ENCODE measurements at regions not wholly inside any gene's neighbourhood (a gene's known extent, or its start where the extent isn't known, plus 50 kb on each side); places are given as distances from the start of the nearest gene placed in this dataset.

DNA sequence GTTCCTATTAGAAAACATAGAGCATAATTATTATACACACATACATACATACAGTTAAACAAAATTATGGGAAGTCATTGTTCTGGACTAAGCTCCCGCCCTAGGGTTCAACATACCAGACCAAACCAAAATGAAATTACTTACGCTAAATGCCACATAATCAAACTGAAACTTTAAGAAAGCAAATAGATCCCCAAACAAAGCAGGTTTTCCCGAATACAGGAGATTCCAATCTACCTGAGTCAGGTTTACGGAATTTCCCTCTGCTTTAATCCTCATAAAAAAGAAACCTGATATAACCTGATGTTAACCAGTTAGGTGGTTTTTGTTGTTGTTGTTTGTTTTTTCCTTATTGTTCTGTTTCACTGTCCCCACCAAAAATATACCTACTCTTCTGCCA lies 1886.9 kb downstream of the NCAM2 start:
- no peaks in the 10 kb centered on the region for H3K9me3 Mint-ChIP-seq (ENCODE audit: low read depth)
- DNase-seq (ENCODE audit: low spot score, unreplicated experiment), result no peak
- H3K27me3 Mint-ChIP-seq, result no peaks in the 10 kb centered on the region
- H3K4me1 Mint-ChIP-seq (ENCODE audit: low read depth), result peaks cover 10% of the 10 kb centered on the region
- no peak overlapping the region for H3K4me3 Mint-ChIP-seq (ENCODE audit: low read depth)
- H3K36me3 Mint-ChIP-seq (ENCODE audit: insufficient read depth), result no peaks in the 10 kb centered on the region
- H3K27ac Mint-ChIP-seq, result peak overlapping the region; percentile 76
- TF ChIP-seq, protein P1, sequence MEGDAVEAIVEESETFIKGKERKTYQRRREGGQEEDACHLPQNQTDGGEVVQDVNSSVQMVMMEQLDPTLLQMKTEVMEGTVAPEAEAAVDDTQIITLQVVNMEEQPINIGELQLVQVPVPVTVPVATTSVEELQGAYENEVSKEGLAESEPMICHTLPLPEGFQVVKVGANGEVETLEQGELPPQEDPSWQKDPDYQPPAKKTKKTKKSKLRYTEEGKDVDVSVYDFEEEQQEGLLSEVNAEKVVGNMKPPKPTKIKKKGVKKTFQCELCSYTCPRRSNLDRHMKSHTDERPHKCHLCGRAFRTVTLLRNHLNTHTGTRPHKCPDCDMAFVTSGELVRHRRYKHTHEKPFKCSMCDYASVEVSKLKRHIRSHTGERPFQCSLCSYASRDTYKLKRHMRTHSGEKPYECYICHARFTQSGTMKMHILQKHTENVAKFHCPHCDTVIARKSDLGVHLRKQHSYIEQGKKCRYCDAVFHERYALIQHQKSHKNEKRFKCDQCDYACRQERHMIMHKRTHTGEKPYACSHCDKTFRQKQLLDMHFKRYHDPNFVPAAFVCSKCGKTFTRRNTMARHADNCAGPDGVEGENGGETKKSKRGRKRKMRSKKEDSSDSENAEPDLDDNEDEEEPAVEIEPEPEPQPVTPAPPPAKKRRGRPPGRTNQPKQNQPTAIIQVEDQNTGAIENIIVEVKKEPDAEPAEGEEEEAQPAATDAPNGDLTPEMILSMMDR (IDR thresholded peaks at IDR 0.05; ENCODE audit: unreplicated experiment), result no peak

DNA sequence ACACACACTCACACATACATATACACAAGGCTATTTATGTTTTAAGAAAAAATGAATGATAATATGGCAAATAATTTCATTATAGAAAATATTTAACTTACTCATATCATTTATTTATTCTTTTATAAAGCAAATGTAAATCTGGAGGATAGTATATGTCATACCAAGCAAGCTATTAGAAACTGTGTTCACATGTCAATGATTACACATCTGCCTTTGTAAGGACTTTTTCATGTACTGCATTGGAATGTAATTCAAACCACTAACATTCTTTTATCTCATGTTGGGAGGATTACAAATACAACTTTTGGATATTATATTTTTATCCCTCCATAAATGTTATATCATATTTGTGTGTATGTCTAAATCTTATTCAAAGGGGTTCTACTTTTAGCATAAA lies 1887.4 kb downstream of the NCAM2 start:
- no peak for DNase-seq (ENCODE audit: low spot score, unreplicated experiment)
- TF ChIP-seq, protein P1 (IDR thresholded peaks at IDR 0.05; ENCODE audit: unreplicated experiment), result no peak
- no peak overlapping the region for H3K27ac Mint-ChIP-seq

DNA sequence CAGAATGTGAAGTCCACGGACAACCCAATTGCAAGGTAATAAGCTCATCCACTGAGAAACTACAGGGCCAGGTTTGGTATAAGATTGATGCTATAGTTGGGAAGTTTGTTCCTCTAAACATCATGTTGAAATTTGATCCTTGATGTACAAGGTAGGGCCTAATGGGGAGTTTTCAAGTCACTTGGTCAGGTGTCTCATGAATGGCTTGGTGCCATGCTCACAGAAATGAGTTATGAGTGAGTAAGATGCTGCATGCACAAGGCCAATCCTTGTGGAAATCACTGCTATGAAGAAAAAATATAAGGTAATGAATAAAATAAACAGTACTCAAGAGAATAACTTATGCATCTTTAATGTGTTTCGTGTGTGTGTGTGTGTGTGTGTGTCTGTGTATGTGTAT lies 1891.2 kb downstream of the NCAM2 start:
- Mint-ChIP-seq H3K4me1 (ENCODE audit: low read depth) (peaks cover 8% of the 10 kb centered on the region), H3K27me3 (no peaks in the 10 kb centered on the region), H3K4me3 (ENCODE audit: low read depth) (no peak overlapping the region), H3K9me3 (ENCODE audit: low read depth) (no peaks in the 10 kb centered on the region), H3K36me3 (ENCODE audit: insufficient read depth) (no peaks in the 10 kb centered on the region), H3K27ac (no peak overlapping the region)
- TF ChIP-seq, protein P1 (IDR thresholded peaks at IDR 0.05; ENCODE audit: unreplicated experiment), result no peak
- no peak for DNase-seq (ENCODE audit: low spot score, unreplicated experiment)

More for the DNA sequence above, 1887.4 kb downstream of the NCAM2 start:
- H3K4me3 Mint-ChIP-seq (ENCODE audit: low read depth), result no peak overlapping the region
- H3K4me1 Mint-ChIP-seq (ENCODE audit: low read depth), result peaks cover 10% of the 10 kb centered on the region
- H3K27me3 Mint-ChIP-seq, result no peaks in the 10 kb centered on the region
- no peaks in the 10 kb centered on the region for H3K36me3 Mint-ChIP-seq (ENCODE audit: insufficient read depth)
- H3K9me3 Mint-ChIP-seq (ENCODE audit: low read depth), result no peaks in the 10 kb centered on the region

DNA sequence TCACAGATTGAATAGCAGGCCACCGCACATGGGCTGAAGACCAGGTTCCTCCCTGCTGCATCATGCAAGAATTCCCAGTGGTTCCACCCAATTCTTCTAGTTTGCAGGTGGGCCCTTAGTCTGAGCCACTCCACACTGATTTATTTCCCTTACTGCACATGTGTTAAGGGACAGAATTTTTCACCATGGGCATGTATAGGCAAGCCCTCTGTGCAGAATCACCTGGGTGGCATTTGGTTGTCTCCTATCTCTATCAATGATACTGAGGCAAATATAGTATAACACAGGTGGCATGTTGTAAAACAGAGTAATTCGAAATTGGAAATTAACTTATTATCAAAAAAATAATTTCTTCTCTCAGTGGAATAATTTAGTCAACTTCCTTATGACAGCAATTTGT lies 1892.4 kb downstream of the NCAM2 start:
- Mint-ChIP-seq H3K27me3 (no peaks in the 10 kb centered on the region), H3K4me1 (ENCODE audit: low read depth) (peaks cover 3% of the 10 kb centered on the region), H3K4me3 (ENCODE audit: low read depth) (no peak overlapping the region)

DNA sequence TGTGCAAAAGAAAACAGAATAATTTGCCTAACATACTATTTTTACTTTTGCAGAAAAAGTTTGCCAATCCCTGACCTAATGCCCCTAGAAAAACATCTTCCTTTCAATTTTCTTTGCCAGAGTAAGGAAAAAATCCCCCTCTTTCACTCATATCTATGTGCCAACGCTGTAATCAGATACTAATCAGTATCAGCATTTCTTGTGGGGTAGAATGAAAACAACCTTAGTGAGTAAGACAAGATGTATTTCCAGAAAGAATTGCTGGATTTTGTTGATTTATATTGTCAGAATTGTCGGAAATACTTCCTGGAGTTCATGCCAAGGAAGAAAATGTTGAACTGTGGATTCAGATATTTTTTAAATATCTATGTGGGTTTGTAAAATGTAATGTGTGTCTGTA lies 1893.8 kb downstream of the NCAM2 start:
- Mint-ChIP-seq H3K9me3 (ENCODE audit: low read depth) (peaks cover 3% of the 10 kb centered on the region), H3K27me3 (no peaks in the 10 kb centered on the region), H3K36me3 (ENCODE audit: insufficient read depth) (no peaks in the 10 kb centered on the region), H3K4me3 (ENCODE audit: low read depth) (no peak overlapping the region), H3K4me1 (ENCODE audit: low read depth) (peaks cover 3% of the 10 kb centered on the region), H3K27ac (no peak overlapping the region)
- no peak for DNase-seq (ENCODE audit: low spot score, unreplicated experiment)
- TF ChIP-seq, protein P1 (IDR thresholded peaks at IDR 0.05; ENCODE audit: unreplicated experiment), result no peak

More for the DNA sequence above, 1892.4 kb downstream of the NCAM2 start:
- H3K36me3 Mint-ChIP-seq (ENCODE audit: insufficient read depth), result no peaks in the 10 kb centered on the region
- TF ChIP-seq, protein P1 (IDR thresholded peaks at IDR 0.05; ENCODE audit: unreplicated experiment), result no peak
- no peak overlapping the region for H3K27ac Mint-ChIP-seq
- DNase-seq (ENCODE audit: low spot score, unreplicated experiment), result no peak
- H3K9me3 Mint-ChIP-seq (ENCODE audit: low read depth), result no peaks in the 10 kb centered on the region

Data from progenitor cell of endocrine pancreas (in vitro differentiated cells).